ENCODE measurements at regions not wholly inside any gene's neighbourhood (a gene's known extent, or its start where the extent isn't known, plus 50 kb on each side); places are given as distances from the start of the nearest gene placed in this dataset.

DNA sequence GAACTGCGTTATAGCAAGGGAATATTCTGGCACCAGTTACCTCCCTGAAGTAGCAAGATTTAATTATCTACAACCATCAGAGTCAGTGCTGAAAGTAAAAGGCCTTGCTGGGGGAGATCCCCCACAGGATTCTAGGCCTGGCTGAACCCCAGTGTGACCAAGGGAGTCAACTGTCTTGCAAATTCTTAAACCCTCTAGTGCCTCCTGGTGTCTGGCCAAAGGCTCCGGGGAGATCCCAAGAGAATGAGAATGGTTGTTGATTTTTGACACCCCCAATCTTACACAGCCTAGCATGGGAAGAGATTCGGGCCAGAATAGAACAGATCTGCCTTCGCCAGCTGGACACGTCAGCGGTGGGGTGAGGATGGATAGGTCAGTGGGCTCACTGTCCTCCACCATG is 179.4 kb downstream of the ERMARD start:
- Histone ChIP-seq H3K4me3 (ENCODE audit: insufficient read depth, low read depth, low read length, poor library complexity, severe bottlenecking) (no peak overlapping the region), H3K27ac (ENCODE audit: insufficient read depth, low read length, poor library complexity, severe bottlenecking) (no peak overlapping the region), H3K4me1 (ENCODE audit: control insufficient read depth, insufficient read depth, low read length, poor library complexity, severe bottlenecking) (no peaks in the 10 kb centered on the region), H3K9me3 (ENCODE audit: control insufficient read depth, low read length) (no peaks in the 10 kb centered on the region), H3K36me3 (ENCODE audit: control insufficient read depth, insufficient read depth, low read length) (no peaks in the 10 kb centered on the region), H3K27me3 (replicated peaks; ENCODE audit: control insufficient read depth, insufficient read depth, low read length, poor library complexity, severe bottlenecking) (no peaks in the 10 kb centered on the region)
- DNase-seq, result no peak

DNA sequence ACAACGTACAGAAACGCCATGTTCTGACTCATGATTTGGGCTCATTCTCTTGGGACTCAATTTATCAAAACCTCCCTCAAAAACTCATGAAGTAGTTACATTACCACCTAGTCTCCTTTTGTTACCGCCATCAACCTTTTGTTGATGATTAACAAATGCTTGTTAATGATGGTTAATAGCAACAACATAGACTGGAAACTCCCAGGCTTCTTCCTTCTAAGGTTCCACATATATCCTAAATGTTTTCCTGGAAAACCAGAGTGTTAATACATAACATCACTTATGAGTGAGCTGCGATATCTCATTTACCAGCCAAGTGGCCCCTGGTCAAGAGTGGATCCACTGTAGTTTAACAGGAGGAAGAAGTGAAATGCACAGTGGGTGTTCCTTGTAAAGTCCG is 176.3 kb downstream of the ERMARD start:
- Histone ChIP-seq H3K9me3 (ENCODE audit: control insufficient read depth, low read length) (no peaks in the 10 kb centered on the region), H3K4me1 (ENCODE audit: control insufficient read depth, insufficient read depth, low read length, poor library complexity, severe bottlenecking) (no peaks in the 10 kb centered on the region), H3K36me3 (ENCODE audit: control insufficient read depth, insufficient read depth, low read length) (no peaks in the 10 kb centered on the region), H3K4me3 (ENCODE audit: insufficient read depth, low read depth, low read length, poor library complexity, severe bottlenecking) (no peak overlapping the region), H3K27me3 (replicated peaks; ENCODE audit: control insufficient read depth, insufficient read depth, low read length, poor library complexity, severe bottlenecking) (no peaks in the 10 kb centered on the region), H3K27ac (ENCODE audit: insufficient read depth, low read length, poor library complexity, severe bottlenecking) (no peak overlapping the region)
- no peak for DNase-seq

DNA sequence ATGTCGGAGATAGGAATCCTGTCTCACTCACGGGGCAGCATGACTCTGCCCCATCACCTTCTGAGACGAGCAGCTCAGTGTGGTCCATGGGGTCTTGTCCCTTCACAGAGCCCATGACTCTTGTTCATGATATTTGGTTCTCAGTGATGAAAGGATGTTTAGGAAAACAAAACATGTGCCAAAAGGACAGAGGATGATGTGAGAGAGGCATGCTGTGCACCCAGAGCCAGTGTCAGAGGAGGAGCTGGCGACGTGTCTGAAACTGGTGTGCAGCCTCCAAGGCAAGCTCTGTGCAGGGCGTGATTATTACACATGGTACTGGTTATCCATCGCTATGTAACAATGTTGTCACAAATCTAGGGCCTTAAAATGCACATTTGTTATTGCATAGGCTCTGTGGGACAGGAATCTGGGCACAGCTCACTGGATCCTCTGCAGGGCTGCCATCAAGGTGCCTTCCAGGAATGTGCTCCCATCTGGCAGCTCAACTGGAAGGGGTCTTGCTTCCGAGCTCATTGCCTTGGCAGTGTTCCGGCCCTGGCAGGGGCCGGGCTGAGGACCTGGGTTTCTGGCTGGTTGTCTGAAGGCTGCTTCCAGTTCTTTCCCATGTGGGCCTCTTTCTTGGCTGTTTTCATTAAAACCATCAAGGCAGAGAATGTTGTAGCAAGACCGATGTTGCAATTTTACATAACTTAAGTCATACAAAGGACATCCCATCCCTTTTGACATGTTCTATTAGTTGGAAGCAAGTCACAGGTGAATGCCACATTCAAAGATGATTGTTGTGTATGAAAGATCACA is 175.4 kb downstream of the ERMARD start:
- H3K27ac ChIP-seq (ENCODE audit: insufficient read depth, low read length, poor library complexity, severe bottlenecking), result no peak overlapping the region
- no peaks in the 10 kb centered on the region for H3K9me3 ChIP-seq (ENCODE audit: control insufficient read depth, low read length)
- H3K27me3 ChIP-seq (replicated peaks; ENCODE audit: control insufficient read depth, insufficient read depth, low read length, poor library complexity, severe bottlenecking), result no peaks in the 10 kb centered on the region
- DNase-seq, result no peak
- no peak overlapping the region for H3K4me3 ChIP-seq (ENCODE audit: insufficient read depth, low read depth, low read length, poor library complexity, severe bottlenecking)
- H3K36me3 ChIP-seq (ENCODE audit: control insufficient read depth, insufficient read depth, low read length), result no peaks in the 10 kb centered on the region
- no peaks in the 10 kb centered on the region for H3K4me1 ChIP-seq (ENCODE audit: control insufficient read depth, insufficient read depth, low read length, poor library complexity, severe bottlenecking)

DNA sequence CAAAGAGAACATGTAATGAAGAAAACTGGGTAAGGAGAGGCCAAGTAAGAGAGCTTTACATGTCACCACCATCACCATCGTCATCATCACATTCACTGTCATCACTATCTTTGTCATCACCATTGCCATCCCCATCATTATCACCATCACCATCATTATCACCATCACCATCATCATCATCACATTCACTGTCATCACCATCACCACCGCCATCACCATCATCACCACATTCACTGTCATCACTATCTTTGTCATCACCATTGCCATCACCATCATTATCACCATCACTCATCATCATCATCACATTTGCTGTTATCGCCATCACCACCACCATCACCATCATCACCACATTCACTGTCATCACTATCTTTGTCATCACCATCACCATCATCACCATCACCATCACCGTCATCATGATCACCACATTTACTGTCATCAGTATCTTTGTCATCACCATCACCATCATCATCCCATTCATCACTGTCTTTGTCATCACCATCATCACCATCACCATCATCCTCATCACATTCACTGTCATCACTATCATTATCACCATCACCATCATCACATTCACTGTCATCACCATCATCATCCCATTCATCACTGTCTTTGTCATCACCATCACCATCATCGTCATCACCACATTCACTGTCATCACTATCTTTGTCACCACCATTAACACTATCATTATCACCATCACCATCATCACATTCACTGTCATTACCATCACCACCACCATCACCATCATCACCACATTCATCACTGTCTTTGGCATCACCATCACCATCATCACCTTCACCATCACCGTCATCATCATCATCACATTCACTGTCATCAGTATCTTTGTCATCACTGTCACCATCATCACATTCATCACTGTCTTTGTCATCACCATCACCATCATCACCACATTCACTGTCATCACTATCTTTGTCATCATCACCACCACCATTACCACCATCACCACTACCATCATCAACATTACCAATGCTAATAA is 172.3 kb downstream of the ERMARD start:
- Histone ChIP-seq H3K4me3 (ENCODE audit: insufficient read depth, low read depth, low read length, poor library complexity, severe bottlenecking) (no peak overlapping the region), H3K4me1 (ENCODE audit: control insufficient read depth, insufficient read depth, low read length, poor library complexity, severe bottlenecking) (no peaks in the 10 kb centered on the region), H3K27me3 (replicated peaks; ENCODE audit: control insufficient read depth, insufficient read depth, low read length, poor library complexity, severe bottlenecking) (no peaks in the 10 kb centered on the region), H3K36me3 (ENCODE audit: control insufficient read depth, insufficient read depth, low read length) (no peaks in the 10 kb centered on the region), H3K9me3 (ENCODE audit: control insufficient read depth, low read length) (no peaks in the 10 kb centered on the region), H3K27ac (ENCODE audit: insufficient read depth, low read length, poor library complexity, severe bottlenecking) (no peak overlapping the region)
- DNase-seq, result no peak

DNA sequence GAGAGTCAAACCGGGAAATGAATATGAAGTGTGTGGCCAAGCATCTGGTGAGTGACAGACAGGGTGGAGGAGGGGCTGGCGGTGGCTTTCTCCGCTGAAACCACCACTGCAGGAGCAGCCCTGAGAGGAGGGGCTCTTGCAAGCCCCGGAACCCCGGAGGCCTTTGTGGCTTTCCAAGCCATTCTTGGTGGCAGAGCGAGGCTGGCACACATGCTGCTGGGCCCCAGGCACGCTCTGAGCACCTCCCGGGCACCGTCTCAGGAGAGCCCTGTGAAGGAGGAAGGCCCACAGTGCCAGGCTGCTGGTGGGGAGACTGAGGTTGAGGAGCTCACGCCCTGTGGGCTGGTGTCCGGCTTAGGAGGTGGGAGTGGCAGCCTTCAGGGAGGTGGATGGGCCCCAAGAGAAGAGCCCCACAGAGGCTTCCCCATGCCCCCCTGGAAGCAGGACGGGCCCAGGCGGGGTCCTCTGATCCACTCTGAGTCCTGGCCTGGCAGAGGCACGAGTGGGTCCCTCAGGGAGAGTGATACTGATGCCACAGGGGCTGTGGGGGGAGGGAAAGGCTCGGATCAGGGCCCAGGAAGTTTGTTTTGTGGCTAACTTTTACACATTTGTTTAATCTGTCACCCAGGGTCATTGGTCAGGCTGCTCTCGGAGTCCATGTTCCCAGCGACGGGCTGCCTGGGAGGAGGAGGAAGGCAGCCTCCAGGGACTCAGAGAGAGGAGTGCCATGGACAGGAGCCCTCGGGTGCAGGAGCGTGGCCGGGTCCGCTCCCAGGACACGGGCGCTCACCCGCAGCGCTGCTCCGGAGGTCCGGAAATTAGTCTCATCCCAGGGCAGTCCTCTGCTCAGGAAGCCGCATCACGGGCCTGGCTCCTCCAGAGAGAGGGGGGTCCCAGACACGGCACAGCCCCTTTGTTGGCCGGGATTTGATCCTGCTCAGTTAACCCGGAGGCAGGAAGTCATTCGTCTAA is 170.7 kb downstream of the ERMARD start:
- Histone ChIP-seq H3K9me3 (ENCODE audit: control insufficient read depth, low read length) (no peaks in the 10 kb centered on the region), H3K27ac (ENCODE audit: insufficient read depth, low read length, poor library complexity, severe bottlenecking) (no peak overlapping the region), H3K4me3 (ENCODE audit: insufficient read depth, low read depth, low read length, poor library complexity, severe bottlenecking) (no peak overlapping the region), H3K27me3 (replicated peaks; ENCODE audit: control insufficient read depth, insufficient read depth, low read length, poor library complexity, severe bottlenecking) (no peaks in the 10 kb centered on the region), H3K36me3 (ENCODE audit: control insufficient read depth, insufficient read depth, low read length) (no peaks in the 10 kb centered on the region), H3K4me1 (ENCODE audit: control insufficient read depth, insufficient read depth, low read length, poor library complexity, severe bottlenecking) (no peaks in the 10 kb centered on the region)
- no peak for DNase-seq

DNA sequence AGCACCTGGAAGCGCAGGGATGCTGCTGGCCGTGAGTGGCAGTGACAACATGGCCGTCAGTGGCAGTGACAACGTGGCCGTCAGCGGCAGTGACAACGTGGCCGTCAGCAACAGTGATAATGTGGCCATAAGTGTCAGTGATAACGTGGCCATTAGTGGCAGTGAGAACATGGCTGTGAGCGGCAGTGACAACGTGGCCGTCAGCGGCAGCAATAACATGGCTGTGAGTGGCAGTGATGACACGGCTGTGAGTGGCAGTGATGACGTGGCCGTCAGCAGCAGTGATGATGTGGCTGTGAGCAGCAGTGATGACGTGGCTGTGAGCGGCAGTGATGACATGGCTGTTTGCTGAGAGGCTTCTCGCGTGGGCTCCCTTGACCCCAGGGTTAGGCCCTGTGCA is 169.8 kb downstream of the ERMARD start:
- no peaks in the 10 kb centered on the region for H3K9me3 ChIP-seq (ENCODE audit: control insufficient read depth, low read length)
- no peaks in the 10 kb centered on the region for H3K4me1 ChIP-seq (ENCODE audit: control insufficient read depth, insufficient read depth, low read length, poor library complexity, severe bottlenecking)
- H3K36me3 ChIP-seq (ENCODE audit: control insufficient read depth, insufficient read depth, low read length), result no peaks in the 10 kb centered on the region
- no peak overlapping the region for H3K4me3 ChIP-seq (ENCODE audit: insufficient read depth, low read depth, low read length, poor library complexity, severe bottlenecking)
- H3K27me3 ChIP-seq (replicated peaks; ENCODE audit: control insufficient read depth, insufficient read depth, low read length, poor library complexity, severe bottlenecking), result no peaks in the 10 kb centered on the region
- no peak for DNase-seq
- no peak overlapping the region for H3K27ac ChIP-seq (ENCODE audit: insufficient read depth, low read length, poor library complexity, severe bottlenecking)

DNA sequence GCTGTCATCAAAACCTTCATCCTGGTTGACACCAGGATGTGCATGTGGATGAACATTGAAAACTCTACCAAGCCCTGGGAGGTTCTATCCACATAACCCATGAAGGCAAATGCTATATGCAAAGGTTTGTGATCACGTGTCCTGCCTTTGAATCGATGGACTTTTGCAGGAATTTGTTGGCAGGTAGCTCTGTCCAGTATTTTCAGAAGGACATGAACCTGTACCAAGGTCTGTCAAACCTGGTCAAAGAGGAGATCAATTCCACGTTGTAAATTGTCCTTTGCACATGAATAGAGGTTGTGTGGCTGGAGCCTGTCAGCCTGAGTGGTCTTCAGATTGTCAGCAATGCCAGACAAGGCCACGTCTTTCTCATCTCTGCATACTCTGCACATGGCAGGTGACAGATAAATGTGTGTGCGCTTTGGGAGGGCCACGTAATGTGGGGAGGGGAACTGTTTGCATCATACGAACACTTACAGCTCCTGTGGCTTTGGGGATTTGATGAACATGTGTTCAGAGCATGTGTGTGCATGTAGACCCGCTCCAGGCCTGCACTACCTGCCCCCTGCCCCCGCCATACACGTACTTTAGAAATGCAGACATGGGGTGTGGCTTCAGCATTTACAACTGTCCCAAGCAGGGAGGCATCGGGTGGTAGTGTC is 169.1 kb downstream of the ERMARD start:
- no peaks in the 10 kb centered on the region for H3K4me1 ChIP-seq (ENCODE audit: control insufficient read depth, insufficient read depth, low read length, poor library complexity, severe bottlenecking)
- H3K27me3 ChIP-seq (replicated peaks; ENCODE audit: control insufficient read depth, insufficient read depth, low read length, poor library complexity, severe bottlenecking), result no peaks in the 10 kb centered on the region
- H3K27ac ChIP-seq (ENCODE audit: insufficient read depth, low read length, poor library complexity, severe bottlenecking), result no peak overlapping the region
- H3K36me3 ChIP-seq (ENCODE audit: control insufficient read depth, insufficient read depth, low read length), result no peaks in the 10 kb centered on the region
- no peaks in the 10 kb centered on the region for H3K9me3 ChIP-seq (ENCODE audit: control insufficient read depth, low read length)
- DNase-seq, result no peak
- no peak overlapping the region for H3K4me3 ChIP-seq (ENCODE audit: insufficient read depth, low read depth, low read length, poor library complexity, severe bottlenecking)

DNA sequence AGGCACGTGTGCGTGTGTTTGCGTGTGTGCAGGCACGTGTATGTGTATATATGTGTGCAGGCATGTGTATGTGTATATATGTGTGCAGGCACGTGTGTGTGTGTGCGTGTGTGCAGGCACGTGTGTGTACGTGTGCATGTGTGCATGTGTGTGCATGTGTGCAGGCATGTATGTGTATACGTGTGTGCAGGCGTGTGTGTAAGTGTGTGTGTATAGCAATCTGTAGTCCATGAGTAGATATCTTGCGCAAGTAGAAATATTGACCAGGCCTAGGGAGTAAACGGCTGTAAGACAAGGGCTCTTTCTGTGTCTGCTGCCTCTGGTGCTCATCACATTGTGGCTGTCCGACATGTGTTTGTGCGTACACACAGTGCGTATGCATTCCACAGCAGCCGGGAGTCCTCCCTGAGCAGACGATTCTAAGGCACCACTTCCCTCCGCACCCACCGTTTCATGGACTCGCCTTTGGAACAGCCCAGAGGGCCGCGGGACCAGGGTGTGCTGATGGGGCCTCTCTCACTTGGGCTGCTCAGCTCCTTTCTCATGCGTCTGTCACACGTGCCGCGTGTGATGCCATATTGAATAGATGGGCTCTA is 167.6 kb downstream of the ERMARD start:
- no peak overlapping the region for H3K4me3 ChIP-seq (ENCODE audit: insufficient read depth, low read depth, low read length, poor library complexity, severe bottlenecking)
- H3K36me3 ChIP-seq (ENCODE audit: control insufficient read depth, insufficient read depth, low read length), result no peaks in the 10 kb centered on the region
- H3K27me3 ChIP-seq (replicated peaks; ENCODE audit: control insufficient read depth, insufficient read depth, low read length, poor library complexity, severe bottlenecking), result no peaks in the 10 kb centered on the region
- DNase-seq, result no peak
- no peaks in the 10 kb centered on the region for H3K9me3 ChIP-seq (ENCODE audit: control insufficient read depth, low read length)
- no peak overlapping the region for H3K27ac ChIP-seq (ENCODE audit: insufficient read depth, low read length, poor library complexity, severe bottlenecking)
- no peaks in the 10 kb centered on the region for H3K4me1 ChIP-seq (ENCODE audit: control insufficient read depth, insufficient read depth, low read length, poor library complexity, severe bottlenecking)

Data from effector memory CD4-positive, alpha-beta T cell (primary cell).